OCI-LY1 (cell line): ENCODE measurements at regions not wholly inside any gene's neighbourhood (a gene's known extent, or its start where the extent isn't known, plus 50 kb on each side); places are given as distances from the start of the nearest gene placed in this dataset.

Experiments
- H2AFZ ChIP-seq: fragments of 200-600 bp; sonication (generic), shearing (Covaris generic); 2 replicates; pipeline ENCODE4 v1.6.0; 2014; ENCODE audit warnings: antibody characterized with exemption, mild to moderate bottlenecking, low read length
- H3F3A ChIP-seq: fragments of 200-600 bp; sonication (generic), shearing (Covaris generic); 2 replicates; pipeline ENCODE4 v1.6.0; 2014; ENCODE audit warnings: mild to moderate bottlenecking, antibody characterized with exemption, low read length, moderate library complexity; ENCODE audit not compliant: insufficient read depth
- H3K27ac ChIP-seq: fragments of 200-600 bp; sonication (generic); 2 replicates; pipeline ENCODE4 v1.5.1; 2014; ENCODE audit warnings: low read length, mixed run types, mild to moderate bottlenecking, low read depth; ENCODE audit not compliant: poor library complexity, severe bottlenecking
- H3K27me3 ChIP-seq: fragments of 200-600 bp; sonication (generic); 2 replicates; pipeline ENCODE4 v1.6.0; 2014; ENCODE audit warnings: antibody characterized with exemption, mild to moderate bottlenecking, low read length, moderate library complexity; ENCODE audit not compliant: insufficient read depth
- H3K36me3 ChIP-seq: fragments of 200-600 bp; sonication (generic); 2 replicates; pipeline ENCODE4 v1.6.1; 2014; ENCODE audit warnings: mild to moderate bottlenecking, antibody characterized with exemption, low read length, moderate library complexity, mixed read lengths; ENCODE audit not compliant: insufficient read depth
- H3K4me1 ChIP-seq: fragments of 200-600 bp; sonication (generic); 2 replicates; pipeline ENCODE4 v1.5.1; 2014; ENCODE audit warnings: mild to moderate bottlenecking, low read length, moderate library complexity; ENCODE audit not compliant: insufficient read depth, severe bottlenecking
- H3K4me2 ChIP-seq: fragments of 200-600 bp; sonication (generic), shearing (Covaris generic); 2 replicates; pipeline ENCODE4 v1.6.1; 2014; ENCODE audit warnings: low read length
- H3K4me3 ChIP-seq: fragments of 200-600 bp; sonication (generic); 2 replicates; pipeline ENCODE4 v1.5.1; 2014; ENCODE audit warnings: low read length, low read depth, mild to moderate bottlenecking, mixed read lengths; ENCODE audit not compliant: poor library complexity, severe bottlenecking
- H3K79me2 ChIP-seq: fragments of 200-600 bp; shearing (Covaris generic); 2 replicates; pipeline ENCODE4 v1.6.1; 2016; ENCODE audit warnings: mixed run types, low read length, mixed read lengths; ENCODE audit not compliant: insufficient read depth
- H3K9ac ChIP-seq: fragments of 200-600 bp; sonication (generic), shearing (Covaris generic); 2 replicates; pipeline ENCODE4 v1.6.1; 2014; ENCODE audit warnings: mild to moderate bottlenecking, low read length, mixed read lengths
- H3K9me2 ChIP-seq: fragments of 200-600 bp; sonication (generic), shearing (Covaris generic); 2 replicates; pipeline ENCODE4 v1.6.1; 2014; ENCODE audit warnings: low read depth, mild to moderate bottlenecking, low read length, mixed read lengths
- H3K9me3 ChIP-seq: fragments of 200-600 bp; shearing (Covaris generic); 2 replicates; pipeline ENCODE4 v1.6.1; 2014; ENCODE audit warnings: low read length, mixed read lengths
- H4K20me1 ChIP-seq: fragments of 200-600 bp; sonication (generic), shearing (Covaris generic); 2 replicates; pipeline ENCODE4 v1.6.0; 2016; ENCODE audit warnings: mild to moderate bottlenecking, low read length; ENCODE audit not compliant: insufficient read depth
- CTCF ChIP-seq: fragments of 200-600 bp; sonication (generic), shearing (Covaris generic); IDR thresholded peaks from 2 replicates; pipeline ENCODE4 v1.5.1; 2017; ENCODE audit warnings: mild to moderate bottlenecking, antibody characterized with exemption, low read length, moderate library complexity, mixed read lengths
- EZH2 ChIP-seq: fragments of 200-600 bp; sonication (generic), shearing (Covaris generic); IDR thresholded peaks from 2 replicates; pipeline ENCODE4 v1.8.0; 2017; ENCODE audit warnings: borderline replicate concordance, mixed run types, mild to moderate bottlenecking, antibody characterized with exemption, low read length, moderate library complexity, mixed read lengths

DNA sequence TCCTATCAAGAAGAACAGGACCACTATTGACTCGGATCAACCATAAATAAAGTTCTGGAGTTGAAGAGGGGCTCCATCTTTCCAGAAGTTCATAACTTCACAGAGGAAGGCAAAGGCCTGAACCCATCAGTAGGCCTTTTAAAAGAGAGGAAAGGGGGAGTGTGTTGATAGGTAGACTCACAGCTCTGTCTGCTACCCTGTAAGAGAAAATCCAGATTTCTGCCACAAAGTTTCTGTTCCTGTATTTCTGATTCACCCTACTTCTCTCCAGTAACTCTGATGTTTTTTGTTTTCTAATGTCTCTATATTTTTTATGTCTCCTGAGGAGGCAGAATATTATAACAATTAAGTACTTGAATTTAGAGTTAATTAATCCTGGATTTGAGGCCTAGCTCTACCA, 564.0 kb downstream of the TNS1 start:
- Histone ChIP-seq H3K27me3 (no peaks in the 10 kb centered on the region), H3K9me3 (no peaks in the 10 kb centered on the region), H3F3A (no peaks in the 10 kb centered on the region), H3K36me3 (no peaks in the 10 kb centered on the region), H2AFZ (no peak overlapping the region), H3K9ac (no peak overlapping the region), H3K4me3 (no peak overlapping the region), H3K9me2 (no peaks in the 10 kb centered on the region), H3K4me1 (no peaks in the 10 kb centered on the region), H3K4me2 (no peak overlapping the region), H4K20me1 (no peaks in the 10 kb centered on the region), H3K27ac (no peak overlapping the region), H3K79me2 (no peaks in the 10 kb centered on the region)
- no peak for TF ChIP-seq EZH2
- TF ChIP-seq CTCF, result no peak

DNA sequence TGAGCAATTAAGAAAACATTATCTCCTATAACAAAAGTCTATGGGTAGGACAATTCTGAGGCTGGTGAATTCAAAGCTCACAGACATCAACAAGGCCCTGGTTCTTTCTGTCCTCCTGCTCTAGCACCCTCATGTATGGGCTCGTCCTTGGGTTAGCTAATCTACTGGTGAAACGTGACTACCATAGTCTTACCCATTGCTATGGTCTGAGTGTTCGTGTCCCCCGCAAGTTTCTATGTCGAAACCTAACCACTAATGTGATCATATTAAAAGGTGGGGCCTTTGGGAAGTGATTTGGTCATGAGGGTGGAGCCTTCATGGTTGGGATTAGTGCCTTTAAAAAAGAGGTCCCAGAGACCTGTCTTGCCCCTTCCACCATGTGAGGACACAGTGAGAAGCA, 564.7 kb downstream of the TNS1 start:
- Histone ChIP-seq H3K4me1 (no peaks in the 10 kb centered on the region), H3K9me2 (no peaks in the 10 kb centered on the region), H3K4me2 (no peak overlapping the region), H3K9ac (no peak overlapping the region), H3K36me3 (no peaks in the 10 kb centered on the region), H2AFZ (no peak overlapping the region), H3K4me3 (no peak overlapping the region), H4K20me1 (no peaks in the 10 kb centered on the region), H3F3A (no peaks in the 10 kb centered on the region), H3K79me2 (no peaks in the 10 kb centered on the region), H3K27ac (no peak overlapping the region), H3K27me3 (no peaks in the 10 kb centered on the region), H3K9me3 (no peaks in the 10 kb centered on the region)
- no peak for TF ChIP-seq CTCF
- no peak for TF ChIP-seq EZH2

GRCh38 chr2:217437290-217437870, 565.4 kb downstream of the TNS1 start:
- no peaks in the 10 kb centered on the region for H3F3A ChIP-seq
- TF ChIP-seq EZH2 (no peak), CTCF (no peak)
- H3K9me3 ChIP-seq, result no peaks in the 10 kb centered on the region
- H3K4me1 ChIP-seq, result no peaks in the 10 kb centered on the region
- H3K79me2 ChIP-seq, result no peaks in the 10 kb centered on the region
- H3K27me3 ChIP-seq, result no peaks in the 10 kb centered on the region
- no peaks in the 10 kb centered on the region for H4K20me1 ChIP-seq
- H3K4me2 ChIP-seq, result no peak overlapping the region
- no peak overlapping the region for H3K4me3 ChIP-seq
- no peaks in the 10 kb centered on the region for H3K9me2 ChIP-seq
- H3K27ac ChIP-seq, result no peak overlapping the region
- H3K36me3 ChIP-seq, result no peaks in the 10 kb centered on the region
- H3K9ac ChIP-seq, result no peak overlapping the region
- no peak overlapping the region for H2AFZ ChIP-seq
